K562 (cell line): ENCODE measurements at regions not wholly inside any gene's neighbourhood (a gene's known extent, or its start where the extent isn't known, plus 50 kb on each side); places are given as distances from the start of the nearest gene placed in this dataset.

Experiments
- ATAC-seq: fragments of 200-7000 bp; cut with Tn5 transposase; 3 replicates; pipeline ENCODE4 v1.9.1; 2020; ENCODE audit warnings: moderate library complexity
- BruUV-seq: library from RNA; stranded (reverse); fragments of 400-500 nt; replicated peaks from 2 replicates; lab custom pipeline; 2021; lab: Mats Ljungman, UMichigan
- CTCF ChIA-PET: fragments of 300-600 bp; formaldehyde crosslinking; extraction: SDS; loops from one replicate; lab custom pipeline; 2021; ENCODE audit warnings: low intra/inter-chr PET ratio; lab: Yijun Ruan, JAX
- POLR2A ChIA-PET: fragments of 300-600, 350-650 bp; sonication (Branson Sonifier 250); formaldehyde crosslinking; extraction: SDS; loops from one replicate; lab custom pipeline; 2021; ENCODE audit warnings: antibody characterized with exemption, inconsistent platforms; lab: Yijun Ruan, JAX
- DNase-seq, 4 experiments: peaks; one replicate each; pipeline versions ENCODE4 v3.0.0 to v3.0.0-alpha.2; 2011 to 2018; ENCODE audit warnings: low spot score in 3 of 4, mixed read lengths in 3 of 4; ENCODE audit errors: extremely low read depth in 1 of 4
- FAIRE-seq: peaks from 2 replicates; lab custom pipeline; 2011; peaks lifted over from hg19 to GRCh38; lab: Jason Lieb, UNC
- H2AFZ ChIP-seq: 2 replicates; pipeline ENCODE4 v1.6.0; 2011; ENCODE audit warnings: low read depth, low read length, control low read depth, inconsistent platforms
- H3K27ac ChIP-seq: fragments of 200-600 bp; 3 replicates; pipeline ENCODE4 v1.8.0; 2011; ENCODE audit warnings: low read depth, mild to moderate bottlenecking, control low read depth, inconsistent platforms, low read length, moderate library complexity, mixed read lengths; ENCODE audit errors: extremely low read depth
- H3K27me3 ChIP-seq, 2 experiments: fragments of 300-600 bp in 1 of 2; 2 replicates in 1 of 2; 3 replicates in 1 of 2; pipeline versions ENCODE4 v1.6.0 to v1.8.0; 2011; ENCODE audit warnings: inconsistent platforms in 2 of 2, low read length in 2 of 2, mild to moderate bottlenecking in 1 of 2, mixed read lengths in 1 of 2, moderate library complexity in 1 of 2; ENCODE audit not compliant: control insufficient read depth in 2 of 2, insufficient read depth in 2 of 2
- H3K36me3 ChIP-seq: fragments of 300-600 bp; 3 replicates; pipeline ENCODE4 v1.8.0; 2011; ENCODE audit warnings: mild to moderate bottlenecking, low read length, inconsistent platforms; ENCODE audit not compliant: control insufficient read depth, insufficient read depth
- H3K4me1 ChIP-seq, 2 experiments: fragments of 200-600 bp in 1 of 2; replicated peaks in 1 of 2; 2 replicates in 1 of 2; 3 replicates in 1 of 2; pipeline versions ENCODE4 v1.5.1 to v1.8.0; 2011; ENCODE audit warnings: inconsistent platforms in 2 of 2, low read length in 2 of 2, mild to moderate bottlenecking in 1 of 2, mixed read lengths in 1 of 2, moderate library complexity in 1 of 2; ENCODE audit not compliant: control insufficient read depth in 2 of 2, insufficient read depth in 2 of 2
- H3K4me2 ChIP-seq: 2 replicates; pipeline ENCODE4 v1.6.1; 2011; ENCODE audit warnings: low read length, control low read depth, inconsistent platforms, mixed read lengths; ENCODE audit not compliant: insufficient read depth
- H3K4me3 ChIP-seq: fragments of 200-600 bp; sonication (generic), shearing (Covaris generic); 2 replicates; pipeline ENCODE4 v1.5.1; 2016; ENCODE audit warnings: control low read depth, inconsistent platforms
- H3K79me2 ChIP-seq: fragments of 200-600 bp; 3 replicates; pipeline ENCODE4 v1.8.0; 2011; ENCODE audit warnings: low read length, inconsistent platforms; ENCODE audit not compliant: control insufficient read depth, insufficient read depth
- H3K9ac ChIP-seq, 2 experiments: 2 replicates each; pipeline versions ENCODE4 v1.6.0 to v1.6.1; 2011; ENCODE audit warnings: low read depth in 2 of 2, low read length in 2 of 2, control low read depth in 1 of 2, inconsistent platforms in 1 of 2, mild to moderate bottlenecking in 1 of 2, mixed read lengths in 1 of 2; ENCODE audit not compliant: insufficient read depth in 1 of 2
- H3K9me1 ChIP-seq: one replicate; pipeline ENCODE4 v1.6.0; 2011; ENCODE audit warnings: inconsistent platforms, mild to moderate bottlenecking, low read length, moderate library complexity; ENCODE audit not compliant: control insufficient read depth, insufficient read depth
- H3K9me3 ChIP-seq: replicated peaks from 2 replicates; pipeline ENCODE4 v1.5.1; 2011; ENCODE audit warnings: low read depth, low read length, inconsistent platforms; ENCODE audit not compliant: control insufficient read depth, insufficient read depth
- H4K20me1 ChIP-seq: replicated peaks from 2 replicates; pipeline ENCODE4 v1.6.1; 2011; ENCODE audit warnings: low read length, inconsistent platforms, mixed read lengths; ENCODE audit not compliant: control insufficient read depth, insufficient read depth
- CREM ChIP-seq: IDR thresholded peaks from 2 replicates; pipeline ENCODE4 v1.6.1; 2014; ENCODE audit warnings: antibody characterized with exemption, low read depth
- ETV6 ChIP-seq, 3 experiments: fragments of 150-350 bp in 1 of 3; sonication (generic) in 1 of 3; formaldehyde crosslinking in 1 of 3; IDR thresholded peaks; 2 replicates each; pipeline versions ENCODE4 v1.6.1 to v1.8.0; 2014 to 2022; ENCODE audit warnings: borderline replicate concordance in 2 of 3, low read depth in 2 of 3, antibody characterized with exemption in 1 of 3, low read length in 1 of 3, mild to moderate bottlenecking in 1 of 3, missing genetic modification reagents in 1 of 3
- FUS ChIP-seq: fragments of 200-400 bp; formaldehyde crosslinking; optimal IDR thresholded peaks from 2 replicates; pipeline ENCODE3; 2017; ENCODE audit warnings: low read depth, low read length
- MAZ ChIP-seq, 2 experiments: fragments of 450-650 bp in 1 of 2; sonication (generic) in 1 of 2; formaldehyde crosslinking; IDR thresholded peaks in 1 of 2; conservative IDR thresholded peaks in 1 of 2; 2 replicates each; pipeline versions ENCODE4 v1.4.0 to v1.5.0; 2020; ENCODE audit warnings: mild to moderate bottlenecking in 1 of 2, missing genetic modification reagents in 1 of 2
- NUFIP1 ChIP-seq: fragments of 450-650 bp; IDR thresholded peaks from 2 replicates; pipeline ENCODE4 v1.6.1; 2018; ENCODE audit not compliant: partially characterized antibody
- RBBP5 ChIP-seq: fragments of 200-600 bp; sonication (generic); IDR thresholded peaks from 2 replicates; pipeline ENCODE4 v1.6.1; 2012; ENCODE audit warnings: borderline replicate concordance, mild to moderate bottlenecking, low read length, control low read depth, inconsistent platforms; ENCODE audit not compliant: insufficient read depth, poor library complexity, severe bottlenecking
- TAL1 ChIP-seq: fragments of 450-650 bp; IDR thresholded peaks from 2 replicates; pipeline ENCODE4 v1.6.1; 2016; ENCODE audit warnings: mild to moderate bottlenecking
- WGBS: fragments of 100-300 bp; shearing (Covaris generic); methylation state at CpG from one replicate; pipeline ENCODE4 v1.1.6; 2016; ENCODE audit warnings: low coverage, mixed read lengths; ENCODE audit not compliant: insufficient coverage; ENCODE audit errors: missing lambda C conversion rate; 5-methylcytosine and 5-hydroxymethylcytosine counted together
- in situ Hi-C: fragments of 300-500 bp; cut with MboI; formaldehyde crosslinking; loops from 4 replicates; pipeline ENCODE4 v1.15.0; 2018; ENCODE audit warnings: inconsistent platforms, mixed read lengths
- intact Hi-C: fragments of 100-400 bp; cut with micrococcal nuclease; formaldehyde crosslinking; loops from 2 replicates; pipeline ENCODE4 v1.14.2; 2022

GRCh38 chr1:208520438-208521099 lies 276.4 kb upstream of the PLXNA2 start:
- intact Hi-C loops (no loop called here), in situ Hi-C loops (no loop called here)
- TF ChIP-seq FUS = no peak
- TF ChIP-seq RBBP5 = no peak
- no peak for TF ChIP-seq TAL1
- no peak for TF ChIP-seq CREM
- TF ChIP-seq ETV6 (IDR thresholded peaks at IDR 0.05; ENCODE audit: borderline replicate concordance in 1 of 2, low read depth in 2 of 2, low read length in 1 of 2) = no peak
- no peak for TF ChIP-seq ETV6 (CRISPR knock-in tag; IDR thresholded peaks at IDR 0.05; ENCODE audit: borderline replicate concordance)
- no peak for TF ChIP-seq NUFIP1
- no peak for TF ChIP-seq MAZ (CRISPR knock-in tag; conservative IDR thresholded peaks at IDR 0.05 in 1 of 2, IDR thresholded peaks at IDR 0.05 in 1 of 2)
- ATAC-seq (no peak), FAIRE-seq (no peak), DNase-seq (no peak)
- no peaks in the 10 kb centered on the region for H3K9me3 ChIP-seq
- no peaks in the 10 kb centered on the region for H3K4me1 ChIP-seq
- H3K27ac ChIP-seq = no peak overlapping the region
- no TSS peak for BruUV-seq
- H2AFZ ChIP-seq = no peak overlapping the region
- H3K4me2 ChIP-seq = no peak overlapping the region
- no peaks in the 10 kb centered on the region for H3K9me1 ChIP-seq
- no peaks in the 10 kb centered on the region for H3K36me3 ChIP-seq
- POLR2A ChIA-PET = no interaction called here
- 0% methylated on average over 1 of the region's 1 CpG for WGBS
- no peak overlapping the region for H3K9ac ChIP-seq
- no peaks in the 10 kb centered on the region for H3K27me3 ChIP-seq
- H3K79me2 ChIP-seq = no peaks in the 10 kb centered on the region
- CTCF ChIA-PET = no interaction called here
- no peak overlapping the region for H3K4me3 ChIP-seq
- no peaks in the 10 kb centered on the region for H4K20me1 ChIP-seq
